Cardiac septum (tissue), 1 donor: ENCODE measurements at regions not wholly inside any gene's neighbourhood (a gene's known extent, or its start where the extent isn't known, plus 50 kb on each side); places are given as distances from the start of the nearest gene placed in this dataset.
A peak's percentile ranks its signal among the peaks of the same experiment; 100 is the strongest.

ENCODE experiments used
- DNase-seq: peaks from one replicate; pipeline ENCODE4 v3.0.0-alpha.2; 2020; ENCODE audit warnings: low spot score
- intact Hi-C: fragments of 100-400 bp; cut with DNase I; formaldehyde crosslinking; loops from one replicate; pipeline ENCODE4 v1.14.0; 2022
- donor health status: DM: no; HTN: no; CAD: no.

DNA sequence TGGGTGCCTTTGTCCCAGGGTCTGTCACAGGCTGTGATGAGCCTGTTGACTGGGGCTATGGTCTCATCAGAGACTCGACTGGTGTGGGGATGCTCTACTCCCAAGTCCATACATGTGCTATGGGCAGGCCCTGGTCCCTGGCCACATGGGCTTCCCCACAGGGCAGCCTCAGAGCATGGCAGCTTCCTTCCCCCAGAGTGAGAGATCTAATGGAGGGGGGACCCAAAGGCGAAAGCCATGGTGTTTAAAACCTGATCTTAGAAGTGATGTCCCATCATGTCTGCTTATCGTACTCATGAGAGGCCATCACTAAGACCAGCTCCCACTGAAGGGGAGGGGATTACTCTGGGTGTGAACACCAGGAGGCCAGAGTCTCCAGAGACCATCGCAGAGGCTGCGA is 279.0 kb upstream of the RTL1 start:
- intact Hi-C loops: no loop called here
- no peak for DNase-seq

DNA sequence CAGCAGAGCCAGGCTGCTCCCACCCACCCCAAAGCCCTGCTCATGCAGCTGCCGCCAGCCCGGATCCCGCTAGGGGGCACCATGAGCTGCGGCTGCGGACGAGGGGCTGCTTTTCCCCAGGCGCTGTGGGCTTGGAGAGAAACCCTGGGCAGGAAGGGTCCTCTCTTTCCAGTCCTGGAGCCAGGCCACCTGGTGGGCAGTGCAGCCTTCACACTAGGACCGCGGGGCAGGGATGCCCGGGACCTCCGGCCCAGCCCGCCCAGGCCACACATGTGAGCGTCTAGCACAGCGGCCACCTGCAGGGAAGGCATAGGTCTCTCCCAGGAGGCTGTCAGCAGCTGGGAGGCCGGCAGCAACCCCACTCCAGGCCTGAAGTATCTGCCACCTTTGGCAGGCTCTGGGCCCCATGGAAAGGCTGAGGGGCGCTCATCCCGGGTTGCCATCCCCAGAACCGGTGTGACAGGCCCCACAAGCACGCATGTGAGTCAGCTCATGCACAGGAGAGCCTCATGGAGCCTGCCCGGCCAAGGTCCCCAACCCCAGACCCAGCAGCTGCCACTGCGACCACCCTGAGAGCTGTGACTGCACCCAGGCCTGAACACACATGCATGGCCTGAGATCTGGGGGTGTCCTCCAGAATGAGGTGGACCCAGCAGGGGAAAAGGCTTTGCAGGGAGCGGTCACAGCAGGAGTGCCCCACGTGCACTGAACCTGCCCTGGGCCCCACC is 280.0 kb upstream of the RTL1 start:
- peak; percentile 72 for DNase-seq
- intact Hi-C loops: no loop called here

DNA sequence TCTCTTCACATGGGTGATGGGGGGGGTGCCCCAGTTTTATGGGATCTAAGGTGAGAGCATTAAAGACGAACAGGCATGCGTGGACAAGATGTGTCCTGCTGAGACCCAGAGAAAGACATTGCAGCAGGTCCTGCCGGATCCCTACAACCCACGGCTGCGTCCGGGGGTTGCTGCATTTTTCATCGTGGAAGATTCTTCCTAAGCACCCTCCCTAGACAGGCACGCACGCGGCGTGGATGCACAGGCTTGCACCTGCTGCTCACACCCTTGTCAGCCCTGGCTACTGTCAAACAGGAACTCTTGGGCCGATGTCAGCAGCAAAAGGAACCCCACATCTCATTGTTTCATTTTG is 280.6 kb upstream of the RTL1 start:
- DNase-seq: no peak
- intact Hi-C loops: no loop called here

DNA sequence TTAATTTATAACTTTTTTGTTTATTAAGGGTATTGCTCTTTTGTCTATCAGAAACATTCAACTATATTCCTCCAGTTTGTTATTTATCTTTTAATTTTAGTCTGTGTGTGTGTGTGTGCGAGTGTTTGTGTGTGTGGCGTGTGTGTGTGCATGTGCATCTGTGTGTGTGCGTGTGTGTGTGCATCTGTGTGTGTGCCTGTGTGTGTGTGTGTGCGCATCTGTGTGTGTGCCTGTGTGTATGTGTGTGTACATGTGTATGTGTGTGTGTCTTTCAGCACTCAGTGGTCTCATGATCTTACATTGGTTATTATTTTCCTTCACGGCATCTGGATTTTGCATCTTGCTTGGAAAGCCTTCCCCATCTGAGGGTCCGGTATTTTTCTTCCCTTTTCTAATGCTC is 281.1 kb upstream of the RTL1 start:
- intact Hi-C loops: no loop called here
- DNase-seq: no peak

DNA sequence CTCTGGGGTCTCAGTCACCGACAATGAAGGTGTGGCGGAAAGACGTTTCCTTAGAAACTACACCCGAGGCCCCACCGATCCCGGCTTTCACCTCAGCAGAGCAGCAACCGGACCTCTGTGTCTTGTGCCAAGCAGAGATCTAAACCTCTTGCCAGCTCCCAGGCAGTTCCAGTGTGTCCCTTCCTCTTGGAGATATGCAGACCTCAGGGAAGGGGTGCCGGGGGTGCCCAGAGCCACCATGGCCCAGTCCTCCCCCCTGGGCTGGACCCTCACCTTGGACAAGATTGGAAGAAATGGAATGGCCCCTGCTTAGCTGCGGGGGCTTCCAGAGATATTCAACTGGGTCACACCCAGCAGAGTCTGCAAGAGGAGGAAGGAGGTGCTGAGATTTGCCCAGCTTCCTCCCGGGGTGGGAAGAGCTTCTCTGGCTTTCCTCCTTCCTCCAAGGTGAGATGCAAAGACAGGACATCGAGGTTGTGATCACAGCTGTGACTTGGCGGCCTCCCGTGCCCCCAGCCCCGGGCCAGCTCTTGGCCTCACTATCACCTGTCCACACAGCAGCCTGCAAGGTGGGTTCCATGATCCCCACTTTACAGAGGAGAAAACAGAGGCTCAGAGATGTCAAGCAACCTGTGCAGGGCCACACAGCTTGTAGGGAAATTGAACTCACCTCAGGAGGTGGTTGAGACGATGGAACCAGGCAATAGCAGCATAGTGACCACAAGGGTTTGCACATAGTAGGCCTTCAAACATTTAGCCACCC is 281.7 kb upstream of the RTL1 start:
- intact Hi-C loops: no loop called here
- DNase-seq: no peak

DNA sequence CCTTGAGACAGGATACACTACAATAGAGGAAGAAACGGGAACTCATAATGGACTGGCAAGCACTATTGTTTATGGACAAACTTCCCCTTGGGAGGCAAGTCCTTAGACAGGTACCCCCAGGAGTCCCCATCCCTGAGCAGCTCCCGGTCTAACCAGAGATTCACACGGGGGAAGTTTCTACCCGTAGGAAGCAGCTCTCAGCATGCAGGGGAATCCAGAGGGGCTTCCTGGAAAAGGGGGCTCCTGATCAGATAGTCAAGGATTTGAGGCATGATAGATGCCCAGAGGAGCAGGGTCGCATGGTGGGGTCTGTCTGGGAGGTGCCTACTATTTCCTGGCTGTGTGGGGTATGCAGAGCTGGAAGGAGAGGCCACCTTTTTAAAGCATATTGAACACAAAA is 282.4 kb upstream of the RTL1 start:
- intact Hi-C loops: no loop called here

DNA sequence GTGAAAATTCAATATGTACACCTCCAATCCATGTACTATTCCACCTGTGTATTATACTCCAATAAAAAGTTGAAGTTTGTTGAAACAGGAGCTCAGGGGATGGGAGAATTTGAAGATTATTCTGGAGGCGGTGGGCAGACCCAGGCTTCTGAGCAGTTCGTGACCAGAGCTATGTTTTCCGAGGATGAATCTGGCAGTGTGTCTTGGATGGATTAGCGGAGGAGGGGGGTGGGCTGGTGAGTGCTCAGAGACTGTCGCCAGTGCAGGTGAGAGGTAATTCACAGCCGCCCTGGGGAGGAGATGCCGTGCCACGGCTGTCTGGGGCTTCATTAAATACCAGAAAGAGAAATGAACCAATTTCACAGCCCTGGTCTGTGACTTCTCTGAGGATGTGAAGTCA is 283.0 kb upstream of the RTL1 start:
- DNase-seq: no peak
- intact Hi-C loops: no loop called here

More for the DNA sequence above, 282.4 kb upstream of the RTL1 start:
- DNase-seq: no peak

- intact Hi-C loops: no loop called here
- DNase-seq: no peak
These were observed 283.7 kb upstream of the RTL1 start for GRCh38 chr14:101186992-101187815.

GRCh38 chr14:101187816-101188570 is 284.5 kb upstream of the RTL1 start:
- DNase-seq: peak; percentile 71
- intact Hi-C loops: no loop called here

DNA sequence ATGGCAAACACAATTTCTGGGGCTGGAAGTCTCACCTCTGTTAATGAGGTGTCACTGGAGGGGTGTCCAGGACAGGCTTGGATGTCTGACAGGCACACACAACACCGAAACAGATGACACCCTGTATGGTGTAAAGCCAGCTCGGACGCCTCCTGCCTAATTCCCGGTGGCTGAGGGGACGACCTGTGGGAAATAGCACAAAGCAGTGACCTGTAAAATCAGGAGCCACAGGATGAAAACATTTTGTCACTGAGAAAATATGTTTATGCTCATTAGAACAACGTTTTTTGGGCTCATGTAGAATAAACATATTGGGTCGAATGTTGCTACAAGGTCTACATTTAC is 285.0 kb upstream of the RTL1 start:
- no peak for DNase-seq
- intact Hi-C loops: no loop called here

DNA sequence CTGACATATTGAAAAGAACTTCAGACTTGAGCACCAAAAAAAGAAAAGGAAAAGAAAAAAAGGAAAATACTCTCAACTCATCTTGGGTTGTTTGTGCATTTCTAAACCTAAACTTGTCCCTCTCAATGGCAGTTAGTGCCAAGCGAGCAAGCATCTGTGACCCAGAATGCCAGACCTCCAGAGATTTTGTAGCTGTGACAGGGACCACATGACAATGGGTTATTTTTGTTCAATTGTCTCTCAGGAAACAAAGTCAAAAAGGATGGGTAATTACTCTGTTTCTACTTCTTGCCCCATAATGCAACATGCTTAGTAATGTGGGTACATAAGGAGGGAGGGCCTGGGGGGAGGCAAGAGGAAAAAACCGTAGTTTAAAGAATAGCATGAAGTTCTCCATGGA is 285.7 kb upstream of the RTL1 start:
- intact Hi-C loops: no loop called here
- DNase-seq: no peak

DNA sequence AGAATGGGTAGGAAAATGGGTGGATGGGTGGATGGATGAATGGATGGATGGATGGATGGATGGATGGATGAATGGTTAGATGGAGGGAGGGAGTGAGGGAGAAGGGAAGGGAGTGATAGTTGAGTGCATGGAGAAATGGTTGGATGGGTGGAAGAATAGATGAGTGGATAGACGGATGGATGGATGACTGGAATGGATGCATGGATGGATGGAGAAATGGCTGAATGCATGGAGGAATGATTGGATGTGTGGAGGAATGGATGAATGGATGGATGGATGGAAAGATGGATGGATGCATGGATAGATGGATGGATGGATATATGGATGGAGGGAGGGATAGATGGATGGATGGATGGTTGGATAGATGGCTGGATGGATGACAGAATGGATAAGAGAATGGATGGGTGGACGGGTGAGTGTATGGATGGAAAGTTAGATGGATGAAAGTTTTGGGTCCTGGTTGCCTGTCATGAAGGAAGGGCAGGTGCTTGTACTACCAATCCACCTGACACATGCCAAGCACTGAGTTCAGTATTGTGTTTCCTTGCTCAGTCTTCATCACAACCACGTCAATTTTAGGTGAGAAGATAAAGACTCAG is 286.5 kb upstream of the RTL1 start:
- intact Hi-C loops: no loop called here
- DNase-seq: no peak

DNA sequence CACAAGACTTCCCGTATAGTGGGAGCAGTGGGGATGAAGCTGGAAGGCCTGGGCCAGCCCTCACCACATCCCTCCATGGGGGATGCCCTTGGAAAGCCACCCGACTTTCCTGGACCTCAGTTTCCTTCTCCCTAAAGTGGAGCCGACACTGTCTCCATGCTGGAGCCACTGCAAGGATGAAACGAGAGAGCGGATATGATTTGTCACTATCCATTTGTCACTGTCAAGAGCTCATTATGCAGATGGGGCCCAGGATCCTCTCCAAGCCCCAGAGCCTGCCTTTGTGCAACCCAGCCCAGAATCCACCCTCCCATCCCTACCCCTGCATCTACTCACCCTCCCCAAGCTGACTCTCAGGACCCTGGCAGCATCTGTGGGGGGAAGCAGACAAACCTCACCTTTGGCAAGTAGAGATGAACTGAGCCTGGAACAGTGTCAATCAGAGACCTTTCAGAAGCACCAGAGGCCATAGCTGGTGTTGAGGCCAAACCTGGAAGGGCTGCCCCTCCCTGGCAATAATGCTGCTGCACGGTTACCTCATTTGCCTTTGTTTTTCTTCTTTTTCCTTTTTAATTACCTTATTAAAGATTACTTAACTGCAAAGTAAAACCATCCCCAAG is 287.7 kb upstream of the RTL1 start:
- peak; percentile 58 for DNase-seq
- intact Hi-C loops: no loop called here

- peak; percentile 70 for DNase-seq
- intact Hi-C loops: no loop called here
These were observed 288.5 kb upstream of the RTL1 start for GRCh38 chr14:101191721-101192660.

DNA sequence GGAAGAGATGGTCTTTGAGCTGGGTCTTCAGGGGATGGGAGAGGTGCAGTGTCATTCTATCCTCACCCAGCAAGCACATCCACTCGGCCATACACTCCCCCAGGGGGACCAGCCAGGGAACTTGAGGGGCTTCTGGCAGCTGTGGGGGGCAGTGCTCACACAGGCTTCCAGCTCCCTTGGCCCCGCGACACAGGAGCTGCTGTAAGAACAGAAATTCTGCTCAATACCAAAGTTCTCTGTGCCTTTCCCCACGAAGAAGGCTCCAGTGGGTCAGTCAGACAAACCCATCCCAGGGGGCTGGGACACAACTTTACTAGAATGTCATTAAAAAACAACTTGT is 289.1 kb upstream of the RTL1 start:
- DNase-seq: peak; percentile 69
- intact Hi-C loops: no loop called here

- DNase-seq: no peak
These were observed 289.8 kb upstream of the RTL1 start for GRCh38 chr14:101193106-101193844.

DNA sequence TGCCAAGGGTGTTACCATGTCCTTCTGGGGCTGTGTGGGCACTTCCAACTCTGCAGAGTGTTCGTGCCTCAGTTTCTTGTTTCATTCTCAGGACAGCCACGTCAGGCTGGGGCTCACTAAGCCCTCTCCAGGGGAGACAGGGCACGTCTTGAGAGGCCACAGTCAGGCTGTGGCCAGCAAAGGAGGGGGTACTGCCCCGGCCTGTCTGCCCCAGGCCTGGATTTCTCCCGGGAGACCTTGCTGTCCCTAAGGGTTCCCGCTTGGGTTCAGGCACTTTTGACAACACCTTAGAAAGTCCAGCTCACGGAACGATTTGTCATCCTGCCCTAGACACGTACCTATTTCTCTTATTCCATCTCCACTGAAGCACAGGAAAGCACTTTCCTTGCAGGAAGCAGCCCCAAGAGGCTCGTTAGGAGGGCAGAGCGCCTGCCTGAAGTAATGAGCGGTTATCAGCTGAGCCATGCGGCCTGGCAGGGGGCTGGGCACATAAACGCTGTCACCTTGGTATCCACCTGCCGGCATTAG is 290.4 kb upstream of the RTL1 start:
- intact Hi-C loops: no loop called here
- peak; percentile 57 for DNase-seq

More at GRCh38 chr14:101193106-101193844, 289.8 kb upstream of the RTL1 start:
- intact Hi-C loops: no loop called here
